Pancreas (tissue), 10 donors: ENCODE measurements at regions not wholly inside any gene's neighbourhood (a gene's known extent, or its start where the extent isn't known, plus 50 kb on each side); places are given as distances from the start of the nearest gene placed in this dataset.

Source experiments
- ATAC-seq, 4 donors: fragments of 200-7000 bp; cut with Tn5 transposase; one replicate each; pipeline versions ENCODE4 v1.8.0 to v1.9.1; 2020; ENCODE audit warnings: mild to moderate bottlenecking in 4 of 4, moderate library complexity in 4 of 4
- DNase-seq, 6 donors: peaks; one replicate each; pipeline ENCODE4 v3.0.0-alpha.2; 2020
- FAIRE-seq: peaks from 2 replicates; lab custom pipeline; 2012; peaks lifted over from hg19 to GRCh38; lab: Jason Lieb, UNC
- H3K27ac ChIP-seq, 4 donors: fragments of 200-600 bp; sonication (generic); 1 replicate in 3 of 4; 2 replicates in 1 of 4; pipeline versions ENCODE4 v1.5.0 to v1.8.0; 2020
- H3K27me3 ChIP-seq, 4 donors: fragments of 200-600 bp; one replicate each; pipeline ENCODE4 v1.8.0; 2021
- H3K36me3 ChIP-seq, 3 donors: fragments of 200-600 bp; sonication (generic) in 1 of 3; one replicate each; pipeline versions ENCODE4 v1.5.0 to v1.8.0; 2020 to 2021
- H3K4me1 ChIP-seq, 3 donors: fragments of 200-600 bp; one replicate each; pipeline ENCODE4 v1.8.0; 2021
- H3K4me3 ChIP-seq, 4 donors: fragments of 200-600 bp; sonication (generic) in 2 of 4; one replicate each; pipeline versions ENCODE4 v1.5.0 to v1.8.0; 2020 to 2021
- H3K9me3 ChIP-seq, 4 donors: fragments of 200-600 bp; one replicate each; pipeline ENCODE4 v1.8.0; 2021
- CTCF ChIP-seq, 4 donors: fragments of 200-600 bp; sonication (generic) in 3 of 4; IDR thresholded peaks; one replicate each; pipeline versions ENCODE4 v1.5.0 to v1.8.0; 2021; ENCODE audit warnings: antibody characterized with exemption in 4 of 4
- WGBS, 2 donors: extraction: QIAGEN DNeasy Blood & Tissue Kit; methylation state at CpG; one replicate each; pipeline ENCODE4 v1.1.7; 2013; 5-methylcytosine and 5-hydroxymethylcytosine counted together
- intact Hi-C, 3 donors: fragments of 100-400 bp; cut with DNase I; formaldehyde crosslinking; loops; one replicate each; pipeline versions ENCODE4 v1.11.1 to v1.14.2; 2022
- donor health status: healthy with polysubstance abuse.
- donor health status: DM: no; HTN: no; CAD: no; lungs with moderate emphysema.
- donor health status: DM: no; HTN: no; CAD: no.
- donor health status: control.
- donor health status: control.
- donor health status: Bipolar disorder and iron deficiency.
- donor health status: DM: yes; HTN: yes; CAD: no.
- donor health status: DM: no; HTN: no; CAD: no.
- donor health status: DM: no; HTN: no; CAD: no.
- donor health status: DM: yes; HTN: yes; CAD: no.

DNA sequence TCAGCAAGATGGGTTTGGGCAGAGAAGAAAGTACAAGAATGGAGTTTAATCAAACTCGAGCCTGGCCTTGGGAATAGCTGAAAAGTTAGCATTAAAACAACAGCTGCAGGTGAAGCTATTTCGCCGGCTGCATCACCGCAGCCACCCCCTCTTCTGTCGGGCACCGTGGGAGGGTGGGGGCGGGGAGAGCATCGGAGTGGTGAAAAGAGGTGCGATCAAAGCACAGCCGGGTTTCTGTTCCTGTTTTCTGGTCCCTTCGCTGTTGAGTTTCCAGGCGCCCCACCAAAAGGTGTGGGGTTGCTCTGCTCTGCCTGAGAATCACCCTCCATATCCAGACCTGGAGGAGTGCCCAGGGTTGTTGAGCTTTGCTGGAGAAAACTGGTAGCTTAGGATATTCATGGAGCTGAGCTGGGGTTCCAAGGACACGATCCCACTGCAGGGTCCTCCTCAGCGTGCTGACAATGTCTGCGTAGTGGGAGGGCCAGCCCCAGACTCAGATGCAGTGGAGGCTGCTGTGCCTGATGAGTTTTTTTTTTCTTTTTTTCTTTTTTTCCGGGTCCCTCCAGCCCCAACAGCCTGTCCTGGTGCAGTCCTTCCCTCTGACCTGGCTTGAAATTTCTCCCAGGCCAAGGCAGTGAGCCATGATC lies 127.5 kb upstream of the C1orf174 start:
- 18 to 26% methylated on average over 16 of the region's 16 CpGs for WGBS, 2 donors
- Histone ChIP-seq H3K27me3 (peaks cover 0 to 12% (median 0%) of the 10 kb centered on the region in 4 donors), H3K9me3 (no peaks in the 10 kb centered on the region), H3K27ac (no peak overlapping the region), H3K4me3 (no peak overlapping the region), H3K4me1 (no peaks in the 10 kb centered on the region), H3K36me3 (no peaks in the 10 kb centered on the region)
- ATAC-seq (no peak), DNase-seq (no peak), FAIRE-seq (no peak)
- TF ChIP-seq CTCF (IDR thresholded peaks at IDR 0.05), result no peak
- intact Hi-C loops, result no loop called here

- Histone ChIP-seq H3K9me3 (no peaks in the 10 kb centered on the region), H3K4me1 (no peaks in the 10 kb centered on the region), H3K27ac (no peak overlapping the region), H3K4me3 (no peak overlapping the region), H3K36me3 (no peaks in the 10 kb centered on the region), H3K27me3 (peaks cover 0 to 16% (median 0%) of the 10 kb centered on the region in 4 donors)
- no peak for TF ChIP-seq CTCF (IDR thresholded peaks at IDR 0.05)
- FAIRE-seq (no peak), DNase-seq (no peak), ATAC-seq (no peak)
- WGBS, 2 donors, result 69 to 77% methylated on average over 6 of the region's 6 CpGs
- intact Hi-C loops, result no loop called here
These were observed 128.0 kb upstream of the C1orf174 start for GRCh38 chr1:4028139-4028501.

GRCh38 chr1:4029376-4029775 lies 129.3 kb upstream of the C1orf174 start:
- Histone ChIP-seq H3K36me3 (no peaks in the 10 kb centered on the region), H3K9me3 (no peaks in the 10 kb centered on the region), H3K27ac (no peak overlapping the region), H3K27me3 (peaks cover 0 to 16% (median 0%) of the 10 kb centered on the region in 4 donors), H3K4me3 (no peak overlapping the region), H3K4me1 (no peaks in the 10 kb centered on the region)
- no peak for TF ChIP-seq CTCF (IDR thresholded peaks at IDR 0.05)
- ATAC-seq (no peak), FAIRE-seq (no peak), DNase-seq (no peak)
- intact Hi-C loops, result no loop called here

DNA sequence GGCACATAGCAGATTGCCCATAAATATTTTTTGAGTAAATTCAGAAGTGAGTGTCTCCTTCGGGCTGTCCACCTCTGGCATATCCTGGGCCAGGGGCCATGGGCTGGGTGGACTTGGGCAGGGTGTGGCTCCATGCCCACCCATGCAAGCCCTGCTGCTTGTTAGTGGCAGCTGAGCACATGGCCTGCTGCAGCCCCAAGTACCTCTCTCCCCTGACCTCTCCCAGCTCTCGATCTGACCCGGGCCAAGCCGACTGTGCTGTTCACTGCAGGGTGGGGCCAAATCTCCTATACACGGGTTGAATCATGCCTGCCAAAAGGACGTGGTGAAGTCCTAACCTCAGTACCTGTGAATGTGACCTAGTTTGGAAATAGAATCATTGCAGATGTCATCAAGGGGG lies 132.5 kb upstream of the C1orf174 start:
- Histone ChIP-seq H3K4me3 (no peak overlapping the region), H3K9me3 (no peaks in the 10 kb centered on the region), H3K4me1 (no peaks in the 10 kb centered on the region), H3K36me3 (no peaks in the 10 kb centered on the region), H3K27me3 (peaks cover 0 to 16% (median 0%) of the 10 kb centered on the region in 4 donors), H3K27ac (no peak overlapping the region)
- intact Hi-C loops, result no loop called here
- ATAC-seq, result no peak
- 50 to 75% methylated on average over 6 of the region's 6 CpGs for WGBS, 2 donors
- DNase-seq, result no peak
- FAIRE-seq, result no peak
- no peak for TF ChIP-seq CTCF (IDR thresholded peaks at IDR 0.05)

- no peak for TF ChIP-seq CTCF (IDR thresholded peaks at IDR 0.05)
- intact Hi-C loops, result no loop called here
- H3K9me3 ChIP-seq, result no peaks in the 10 kb centered on the region
- ATAC-seq (no peak), FAIRE-seq (no peak), DNase-seq (no peak)
- H3K4me3 ChIP-seq, result no peak overlapping the region
- WGBS, 2 donors, result 60 to 62% methylated on average over 14 of the region's 14 CpGs
- H3K27me3 ChIP-seq, result peaks cover 0 to 16% (median 0%) of the 10 kb centered on the region in 4 donors
- no peaks in the 10 kb centered on the region for H3K4me1 ChIP-seq
- H3K27ac ChIP-seq, result no peak overlapping the region
- H3K36me3 ChIP-seq, result no peaks in the 10 kb centered on the region
These were observed 133.1 kb upstream of the C1orf174 start for GRCh38 chr1:4033129-4033676.
